HEK293 (cell line): ENCODE measurements at regions not wholly inside any gene's neighbourhood (a gene's known extent, or its start where the extent isn't known, plus 50 kb on each side); places are given as distances from the start of the nearest gene placed in this dataset.

ENCODE experiments used
- CTCF ChIA-PET: fragments of 350-600 bp; formaldehyde crosslinking; extraction: SDS; loops from one replicate; lab custom pipeline; 2021; ENCODE audit warnings: antibody characterized with exemption; lab: Yijun Ruan, JAX
- POLR2A ChIA-PET: fragments of 300-600 bp; formaldehyde crosslinking; extraction: SDS; loops from one replicate; lab custom pipeline; 2020; ENCODE audit warnings: antibody characterized with exemption, inconsistent platforms; lab: Yijun Ruan, JAX
- H3K27ac ChIP-seq: fragments of 200-500 bp; sonication (Bioruptor generic); 2 replicates; pipeline ENCODE4 v1.5.1; 2014; ENCODE audit warnings: low read depth, low read length, control low read depth, inconsistent platforms; ENCODE audit errors: extremely low read depth
- H3K36me3 ChIP-seq, 2 experiments: fragments of 200-500 bp in 1 of 2; sonication (Bioruptor generic) in 1 of 2; 1 replicate in 1 of 2; 2 replicates in 1 of 2; pipeline ENCODE4 v1.5.1; 2014 to 2017; ENCODE audit warnings: inconsistent platforms in 2 of 2, low read length in 2 of 2; ENCODE audit not compliant: control insufficient read depth in 2 of 2, insufficient read depth in 1 of 2
- H3K4me1 ChIP-seq: fragments of 200-500 bp; sonication (Bioruptor generic); 2 replicates; pipeline ENCODE4 v1.5.1; 2014; ENCODE audit warnings: mild to moderate bottlenecking, low read length, inconsistent platforms; ENCODE audit not compliant: control insufficient read depth, insufficient read depth
- H3K4me3 ChIP-seq: 2 replicates; pipeline ENCODE4 v1.5.1; 2011; ENCODE audit warnings: low read depth, mild to moderate bottlenecking, control low read depth, low read length, moderate library complexity
- H3K9me3 ChIP-seq: fragments of 200-500 bp; sonication (Bioruptor generic); 2 replicates; pipeline ENCODE4 v1.5.1; 2014; ENCODE audit warnings: low read depth, low read length, inconsistent platforms; ENCODE audit not compliant: control insufficient read depth, insufficient read depth
- KLF16 ChIP-seq: fragments of 450-650 bp; formaldehyde crosslinking; IDR thresholded peaks from 2 replicates; pipeline ENCODE4 v1.5.1; 2017; ENCODE audit warnings: missing biosample characterization, missing genetic modification characterization
- TRIM28 ChIP-seq: IDR thresholded peaks from 2 replicates; pipeline ENCODE4 v1.6.1; 2011; ENCODE audit warnings: low read length, control low read depth, borderline replicate concordance
- YY1 ChIP-seq: fragments of 450-650 bp; formaldehyde crosslinking; IDR thresholded peaks from 2 replicates; pipeline ENCODE4 v1.5.1; 2018; ENCODE audit warnings: missing biosample characterization, missing genetic modification characterization
- ZBTB7A ChIP-seq: fragments of 450-650 bp; formaldehyde crosslinking; IDR thresholded peaks from 2 replicates; pipeline ENCODE4 v1.5.1; 2016; ENCODE audit warnings: low read depth, missing biosample characterization, missing genetic modification characterization
- ZFP69B ChIP-seq: fragments of 450-650 bp; formaldehyde crosslinking; IDR thresholded peaks from 2 replicates; pipeline ENCODE4 v1.5.1; 2016; ENCODE audit warnings: missing biosample characterization, missing genetic modification characterization
- ZIC2 ChIP-seq: fragments of 450-650 bp; formaldehyde crosslinking; IDR thresholded peaks from 2 replicates; pipeline ENCODE4 v1.5.1; 2016; ENCODE audit warnings: missing biosample characterization, missing genetic modification characterization
- ZNF24 ChIP-seq: fragments of 450-650 bp; formaldehyde crosslinking; IDR thresholded peaks from 2 replicates; pipeline ENCODE4 v1.5.1; 2016; ENCODE audit warnings: missing biosample characterization, missing genetic modification characterization
- ZNF266 ChIP-seq: fragments of 450-650 bp; formaldehyde crosslinking; IDR thresholded peaks from 2 replicates; pipeline ENCODE4 v1.5.1; 2016; ENCODE audit warnings: missing biosample characterization, missing genetic modification characterization, low read depth
- ZNF274 ChIP-seq, 2 experiments: fragments of 200-500 bp in 1 of 2; fragments of 450-650 bp in 1 of 2; sonication (Bioruptor generic) in 1 of 2; formaldehyde crosslinking in 1 of 2; IDR thresholded peaks; 2 replicates each; pipeline versions ENCODE4 v1.5.1 to v1.6.1; 2014 to 2016; ENCODE audit warnings: borderline replicate concordance in 1 of 2, inconsistent platforms in 1 of 2, low read length in 1 of 2, missing biosample characterization in 1 of 2, missing genetic modification characterization in 1 of 2
- ZNF354C ChIP-seq: fragments of 450-650 bp; formaldehyde crosslinking; IDR thresholded peaks from 2 replicates; pipeline ENCODE4 v1.5.1; 2016; ENCODE audit warnings: missing biosample characterization, missing genetic modification characterization, low read depth, borderline replicate concordance
- ZNF394 ChIP-seq: fragments of 450-650 bp; formaldehyde crosslinking; IDR thresholded peaks from 2 replicates; pipeline ENCODE4 v1.5.1; 2016; ENCODE audit warnings: missing biosample characterization, missing genetic modification characterization, mild to moderate bottlenecking, moderate library complexity, borderline replicate concordance
- ZNF416 ChIP-seq: fragments of 450-650 bp; formaldehyde crosslinking; IDR thresholded peaks from 2 replicates; pipeline ENCODE4 v1.5.1; 2016; ENCODE audit warnings: missing biosample characterization, missing genetic modification characterization
- ZNF530 ChIP-seq: fragments of 450-650 bp; formaldehyde crosslinking; IDR thresholded peaks from 2 replicates; pipeline ENCODE4 v1.5.1; 2016; ENCODE audit warnings: low read depth, missing biosample characterization, missing genetic modification characterization
- ZNF623 ChIP-seq: fragments of 450-650 bp; formaldehyde crosslinking; IDR thresholded peaks from 2 replicates; pipeline ENCODE4 v1.5.1; 2016; ENCODE audit warnings: missing biosample characterization, missing genetic modification characterization
- ZNF629 ChIP-seq: fragments of 450-650 bp; formaldehyde crosslinking; IDR thresholded peaks from 2 replicates; pipeline ENCODE4 v1.5.1; 2017; ENCODE audit warnings: missing biosample characterization, missing genetic modification characterization
- ZNF704 ChIP-seq: fragments of 450-650 bp; formaldehyde crosslinking; IDR thresholded peaks from 2 replicates; pipeline ENCODE4 v1.5.1; 2016; ENCODE audit warnings: missing biosample characterization, missing genetic modification characterization
- ZNF747 ChIP-seq: fragments of 450-650 bp; formaldehyde crosslinking; IDR thresholded peaks from 2 replicates; pipeline ENCODE4 v1.5.1; 2016; ENCODE audit warnings: missing biosample characterization, missing genetic modification characterization
- ZNF785 ChIP-seq: fragments of 450-650 bp; formaldehyde crosslinking; IDR thresholded peaks from 2 replicates; pipeline ENCODE4 v1.5.1; 2016; ENCODE audit warnings: missing biosample characterization, missing genetic modification characterization
- TF ChIP-seq, protein P1 (sequence below): fragments of 450-650 bp; formaldehyde crosslinking; IDR thresholded peaks from 2 replicates; pipeline ENCODE4 v1.5.1; 2016; ENCODE audit warnings: missing biosample characterization, missing genetic modification characterization
- TF ChIP-seq, protein P2 (sequence below): fragments of 450-650 bp; formaldehyde crosslinking; IDR thresholded peaks from 2 replicates; pipeline ENCODE4 v1.5.1; 2016; ENCODE audit warnings: missing biosample characterization, missing genetic modification characterization, low read depth

DNA sequence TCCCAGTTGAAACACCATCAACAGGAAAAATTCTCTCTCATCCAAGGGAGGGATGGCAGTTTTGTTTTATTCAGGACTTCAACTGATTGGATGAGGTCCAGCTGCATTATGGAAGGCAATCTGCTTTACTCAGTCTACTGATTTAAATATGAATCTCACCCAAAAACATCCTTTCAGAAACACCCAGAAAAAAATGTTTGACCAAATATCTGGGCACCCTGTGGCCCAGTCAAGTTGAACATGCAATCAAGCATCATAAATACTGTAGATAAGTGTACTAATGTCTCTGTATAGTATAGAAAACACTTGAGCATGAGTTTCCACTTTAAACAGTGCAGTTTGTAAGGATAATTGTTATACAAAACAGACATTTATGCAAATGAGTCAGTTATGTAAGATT, 753.2 kb downstream of the ARAP2 start:
- Histone ChIP-seq H3K27ac (no peak overlapping the region), H3K4me1 (no peaks in the 10 kb centered on the region), H3K4me3 (no peak overlapping the region), H3K9me3 (no peaks in the 10 kb centered on the region), H3K36me3 (no peaks in the 10 kb centered on the region)
- ChIA-PET POLR2A (no interaction called here), CTCF (no interaction called here)
- TF ChIP-seq ZIC2 (tag by site-specific recombination), result no peak
- no peak for TF ChIP-seq ZNF24 (tag by site-specific recombination)
- TF ChIP-seq ZNF629 (tag by site-specific recombination), result no peak
- no peak for TF ChIP-seq ZNF623
- TF ChIP-seq ZNF747 (tag by site-specific recombination), result no peak
- TF ChIP-seq ZNF266 (tag by site-specific recombination), result no peak
- TF ChIP-seq, protein P1, sequence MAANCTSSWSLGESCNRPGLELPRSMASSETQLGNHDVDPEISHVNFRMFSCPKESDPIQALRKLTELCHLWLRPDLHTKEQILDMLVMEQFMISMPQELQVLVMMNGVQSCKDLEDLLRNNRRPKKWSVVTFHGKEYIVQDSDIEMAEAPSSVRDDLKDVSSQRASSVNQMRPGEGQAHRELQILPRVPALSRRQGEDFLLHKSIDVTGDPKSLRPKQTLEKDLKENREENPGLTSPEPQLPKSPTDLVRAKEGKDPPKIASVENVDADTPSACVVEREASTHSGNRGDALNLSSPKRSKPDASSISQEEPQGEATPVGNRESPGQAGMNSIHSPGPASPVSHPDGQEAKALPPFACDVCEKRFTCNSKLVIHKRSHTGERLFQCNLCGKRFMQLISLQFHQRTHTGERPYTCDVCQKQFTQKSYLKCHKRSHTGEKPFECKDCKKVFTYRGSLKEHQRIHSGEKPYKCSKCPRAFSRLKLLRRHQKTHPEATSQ (tag by site-specific recombination), result no peak
- no peak for TF ChIP-seq ZNF274 (IDR thresholded peaks at IDR 0.05; ENCODE audit: low read length)
- no peak for TF ChIP-seq ZNF274 (tag by site-specific recombination; IDR thresholded peaks at IDR 0.05; ENCODE audit: borderline replicate concordance)
- no peak for TF ChIP-seq ZNF354C (tag by site-specific recombination)
- TF ChIP-seq, protein P2, sequence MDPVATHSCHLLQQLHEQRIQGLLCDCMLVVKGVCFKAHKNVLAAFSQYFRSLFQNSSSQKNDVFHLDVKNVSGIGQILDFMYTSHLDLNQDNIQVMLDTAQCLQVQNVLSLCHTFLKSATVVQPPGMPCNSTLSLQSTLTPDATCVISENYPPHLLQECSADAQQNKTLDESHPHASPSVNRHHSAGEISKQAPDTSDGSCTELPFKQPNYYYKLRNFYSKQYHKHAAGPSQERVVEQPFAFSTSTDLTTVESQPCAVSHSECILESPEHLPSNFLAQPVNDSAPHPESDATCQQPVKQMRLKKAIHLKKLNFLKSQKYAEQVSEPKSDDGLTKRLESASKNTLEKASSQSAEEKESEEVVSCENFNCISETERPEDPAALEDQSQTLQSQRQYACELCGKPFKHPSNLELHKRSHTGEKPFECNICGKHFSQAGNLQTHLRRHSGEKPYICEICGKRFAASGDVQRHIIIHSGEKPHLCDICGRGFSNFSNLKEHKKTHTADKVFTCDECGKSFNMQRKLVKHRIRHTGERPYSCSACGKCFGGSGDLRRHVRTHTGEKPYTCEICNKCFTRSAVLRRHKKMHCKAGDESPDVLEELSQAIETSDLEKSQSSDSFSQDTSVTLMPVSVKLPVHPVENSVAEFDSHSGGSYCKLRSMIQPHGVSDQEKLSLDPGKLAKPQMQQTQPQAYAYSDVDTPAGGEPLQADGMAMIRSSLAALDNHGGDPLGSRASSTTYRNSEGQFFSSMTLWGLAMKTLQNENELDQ (tag by site-specific recombination), result no peak

DNA sequence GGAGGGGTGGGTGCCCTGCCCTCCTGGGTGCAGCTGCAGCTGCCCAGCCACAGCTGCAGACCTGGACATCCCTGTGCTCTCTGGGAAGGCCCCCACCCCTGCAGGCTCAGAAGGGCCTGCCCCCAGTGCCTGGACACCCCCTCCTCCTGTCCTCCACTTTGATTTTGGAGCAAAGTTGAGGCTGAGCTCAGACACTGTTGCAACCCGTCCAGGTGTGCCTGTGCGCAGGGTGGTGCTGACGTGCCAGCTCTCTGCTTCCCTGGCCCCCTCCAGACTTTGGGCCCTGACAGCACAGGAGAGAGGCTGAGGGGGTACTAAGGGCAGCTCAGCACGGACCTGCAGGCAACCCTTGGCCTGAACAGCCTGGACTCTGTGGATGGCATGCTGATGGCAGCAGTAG, 750.3 kb downstream of the ARAP2 start:
- ChIA-PET CTCF (no interaction called here), POLR2A (no interaction called here)
- Histone ChIP-seq H3K4me3 (no peak overlapping the region), H3K9me3 (no peaks in the 10 kb centered on the region), H3K27ac (no peak overlapping the region), H3K36me3 (no peaks in the 10 kb centered on the region), H3K4me1 (no peaks in the 10 kb centered on the region)
- TF ChIP-seq ZNF416 (tag by site-specific recombination) (no peak), KLF16 (tag by site-specific recombination) (no peak), ZNF530 (tag by site-specific recombination) (no peak), YY1 (no peak), ZBTB7A (tag by site-specific recombination) (no peak), ZNF704 (tag by site-specific recombination) (no peak), TRIM28 (no peak), ZNF785 (tag by site-specific recombination) (no peak), ZNF394 (tag by site-specific recombination) (no peak), ZFP69B (no peak)
- TF ChIP-seq, protein P1 (tag by site-specific recombination), result no peak
